GM12878 (cell line): ENCODE measurements at regions not wholly inside any gene's neighbourhood (a gene's known extent, or its start where the extent isn't known, plus 50 kb on each side); places are given as distances from the start of the nearest gene placed in this dataset.

Source experiments
- ATAC-seq: fragments of 200-7000 bp; cut with Tn5 transposase; 3 replicates; pipeline ENCODE4 v1.9.1; 2020; ENCODE audit warnings: mild to moderate bottlenecking, moderate library complexity
- BruUV-seq: library from RNA; stranded (reverse); fragments of 400-500 nt; replicated peaks from 2 replicates; lab custom pipeline; 2021; lab: Mats Ljungman, UMichigan
- CTCF ChIA-PET: fragments of 300-600 bp; sonication (Branson Sonifier 250); formaldehyde crosslinking; extraction: SDS; loops from one replicate; lab custom pipeline; 2021; ENCODE audit warnings: inconsistent platforms; lab: Yijun Ruan, JAX
- POLR2A ChIA-PET: fragments of 350-600 bp; formaldehyde crosslinking; extraction: SDS; loops from one replicate; lab custom pipeline; 2021; ENCODE audit warnings: inconsistent platforms; lab: Charles Lee
- RAD21 ChIA-PET: fragments of 300-600 bp; sonication (Branson Sonifier 250); formaldehyde crosslinking; loops from one replicate; lab custom pipeline; 2023; ENCODE audit warnings: antibody characterized with exemption; ENCODE audit not compliant: unreplicated experiment; lab: Charles Lee
- SMC1A ChIA-PET: fragments of 300-600 bp; sonication (Branson Sonifier 250); formaldehyde crosslinking; loops from one replicate; lab custom pipeline; 2023; ENCODE audit not compliant: unreplicated experiment, uncharacterized antibody; lab: Charles Lee
- DNase-seq: peaks from one replicate; pipeline ENCODE4 v3.0.0-alpha.2; 2011; ENCODE audit warnings: low read depth, low spot score
- FAIRE-seq: peaks from 3 replicates; lab custom pipeline; 2011; peaks lifted over from hg19 to GRCh38; lab: Jason Lieb, UNC
- H2AFZ ChIP-seq: 2 replicates; pipeline ENCODE4 v1.6.0; 2011; ENCODE audit warnings: low read depth, low read length, control low read depth; ENCODE audit not compliant: control insufficient read depth
- H3K27ac ChIP-seq: 2 replicates; pipeline ENCODE4 v1.5.1; 2011; ENCODE audit warnings: control low read depth; ENCODE audit not compliant: control insufficient read depth, insufficient read depth
- H3K27me3 ChIP-seq, 2 experiments: replicated peaks in 1 of 2; 2 replicates each; pipeline versions ENCODE4 v1.6.0 to v1.6.1; 2011; ENCODE audit warnings: low read length in 1 of 2; ENCODE audit not compliant: control insufficient read depth in 2 of 2, insufficient read depth in 2 of 2
- H3K36me3 ChIP-seq, 2 experiments: 2 replicates each; pipeline ENCODE4 v1.5.1; 2011; ENCODE audit warnings: low read length in 1 of 2; ENCODE audit not compliant: control insufficient read depth in 2 of 2, insufficient read depth in 2 of 2
- H3K4me1 ChIP-seq: 2 replicates; pipeline ENCODE4 v1.6.1; 2011; ENCODE audit warnings: mild to moderate bottlenecking, low read length, moderate library complexity, mixed read lengths; ENCODE audit not compliant: control insufficient read depth, insufficient read depth
- H3K4me2 ChIP-seq: 2 replicates; pipeline ENCODE4 v1.6.0; 2011; ENCODE audit warnings: control low read depth; ENCODE audit not compliant: control insufficient read depth, insufficient read depth
- H3K4me3 ChIP-seq: fragments of 200-600 bp; sonication (generic); 2 replicates; pipeline ENCODE4 v1.5.1; 2016
- H3K79me2 ChIP-seq: 2 replicates; pipeline ENCODE4 v1.6.0; 2011; ENCODE audit warnings: low read length; ENCODE audit not compliant: control insufficient read depth, insufficient read depth
- H3K9ac ChIP-seq: 2 replicates; pipeline ENCODE4 v1.8.0; 2011; ENCODE audit warnings: low read length, control low read depth, mixed read lengths; ENCODE audit not compliant: control insufficient read depth, insufficient read depth
- H3K9me3 ChIP-seq: replicated peaks from 3 replicates; pipeline ENCODE4 v1.5.1; 2011; ENCODE audit warnings: mild to moderate bottlenecking, low read length; ENCODE audit not compliant: control insufficient read depth, insufficient read depth
- H4K20me1 ChIP-seq: 2 replicates; pipeline ENCODE4 v1.6.0; 2011; ENCODE audit not compliant: control insufficient read depth, insufficient read depth
- CREB1 ChIP-seq: IDR thresholded peaks from 2 replicates; pipeline ENCODE4 v1.6.1; 2012; ENCODE audit warnings: low read depth, mild to moderate bottlenecking, inconsistent platforms
- E4F1 ChIP-seq: fragments of 450-650 bp; IDR thresholded peaks from 2 replicates; pipeline ENCODE4 v1.6.1; 2018; ENCODE audit warnings: borderline replicate concordance, mild to moderate bottlenecking; ENCODE audit not compliant: partially characterized antibody
- ESRRA ChIP-seq: IDR thresholded peaks from 2 replicates; pipeline ENCODE4 v1.6.1; 2012; ENCODE audit warnings: mild to moderate bottlenecking, low read length, improper control_type of control experiment
- FOXM1 ChIP-seq: IDR thresholded peaks from 2 replicates; pipeline ENCODE4 v1.6.1; 2012; ENCODE audit warnings: low read depth, mild to moderate bottlenecking, inconsistent platforms, low read length, moderate library complexity
- GABPA ChIP-seq: IDR thresholded peaks from 2 replicates; pipeline ENCODE4 v1.6.1; 2014; ENCODE audit warnings: antibody characterized with exemption, low read depth, mild to moderate bottlenecking, inconsistent platforms
- GATAD2B ChIP-seq: fragments of 450-650 bp; conservative IDR thresholded peaks from 2 replicates; pipeline ENCODE4 v1.6.1; 2017; ENCODE audit warnings: low read depth, mild to moderate bottlenecking, moderate library complexity
- NR2F1 ChIP-seq: fragments of 450-650 bp; conservative IDR thresholded peaks from 2 replicates; pipeline ENCODE4 v1.6.1; 2017; ENCODE audit warnings: mild to moderate bottlenecking
- SUZ12 ChIP-seq: fragments of 200-600 bp; sonication (generic); IDR thresholded peaks from one replicate; pipeline ENCODE4 v1.6.1; 2018; ENCODE audit warnings: antibody characterized with exemption, mild to moderate bottlenecking; ENCODE audit not compliant: unreplicated experiment
- WGBS: methylation state at CpG from one replicate; pipeline ENCODE4 v1.1.6; 2016; ENCODE audit warnings: low lambda C conversion rate; ENCODE audit not compliant: insufficient replicate concordance, insufficient coverage; ENCODE audit errors: missing lambda C conversion rate; 5-methylcytosine and 5-hydroxymethylcytosine counted together
- in situ Hi-C: fragments of 300-500 bp; cut with MboI; formaldehyde crosslinking; loops from 9 replicates; pipeline ENCODE4 v1.14.3; 2018; ENCODE audit warnings: mixed read lengths
- intact Hi-C: fragments of 100-400 bp; cut with micrococcal nuclease; formaldehyde crosslinking; loops from one replicate; pipeline ENCODE4 v1.14.2; 2022; ENCODE audit not compliant: unreplicated experiment
- TF ChIP-seq, protein P1 (sequence below): fragments of 450-650 bp; IDR thresholded peaks from 2 replicates; pipeline ENCODE4 v1.6.1; 2016; ENCODE audit warnings: mild to moderate bottlenecking
- TF ChIP-seq, protein P2 (sequence below): IDR thresholded peaks from 2 replicates; pipeline ENCODE4 v1.6.1; 2011; ENCODE audit warnings: borderline replicate concordance, low read depth, mild to moderate bottlenecking, moderate library complexity, low read length; ENCODE audit not compliant: insufficient read depth, poor library complexity, severe bottlenecking
- TF ChIP-seq, protein P3 (sequence below): fragments of 450-650 bp; IDR thresholded peaks from 2 replicates; pipeline ENCODE4 v1.6.1; 2016; ENCODE audit warnings: mild to moderate bottlenecking, moderate library complexity, borderline replicate concordance
- TF ChIP-seq, protein P4 (sequence below), 3 experiments: IDR thresholded peaks in 2 of 3; conservative IDR thresholded peaks in 1 of 3; 2 replicates each; pipeline ENCODE4 v1.5.1; 2011; ENCODE audit warnings: low read depth in 3 of 3, low read length in 3 of 3, mild to moderate bottlenecking in 3 of 3, control low read depth in 2 of 3, moderate library complexity in 2 of 3, inconsistent platforms in 1 of 3, mixed read lengths in 1 of 3; ENCODE audit not compliant: control insufficient read depth in 2 of 3, insufficient read depth in 1 of 3; ENCODE audit errors: extremely low read depth in 1 of 3

GRCh38 chr6:147640606-147641005, 132.1 kb downstream of the SAMD5 start:
- no peaks in the 10 kb centered on the region for H4K20me1 ChIP-seq
- no peaks in the 10 kb centered on the region for H3K9me3 ChIP-seq
- H3K4me2 ChIP-seq, result no peak overlapping the region
- no peak for ATAC-seq
- in situ Hi-C loops (no loop called here), intact Hi-C loops (no loop called here)
- no peak overlapping the region for H3K27ac ChIP-seq
- H3K27me3 ChIP-seq, result no peaks in the 10 kb centered on the region; a peak in 1 of 4 replicates
- no TSS peak for BruUV-seq
- FAIRE-seq, result no peak
- WGBS, result 0% methylated on average over 1 of the region's 1 CpG
- RAD21 ChIA-PET, result no interaction called here
- H3K79me2 ChIP-seq, result no peaks in the 10 kb centered on the region
- CTCF ChIA-PET, result interaction anchor here (0.7 kb wide), 1 partner anchor 797 kb away, joined by 3 read pairs; no protein-coding TSS in a partner anchor
- no peaks in the 10 kb centered on the region for H3K4me1 ChIP-seq
- no peak overlapping the region for H3K9ac ChIP-seq
- H3K36me3 ChIP-seq, result no peaks in the 10 kb centered on the region
- POLR2A ChIA-PET, result no interaction called here
- no peak for DNase-seq
- no peak overlapping the region for H2AFZ ChIP-seq
- no peak overlapping the region for H3K4me3 ChIP-seq
- SMC1A ChIA-PET, result no interaction called here
- no peak for TF ChIP-seq GABPA
- TF ChIP-seq FOXM1, result no peak
- TF ChIP-seq GATAD2B, result no peak
- no peak for TF ChIP-seq NR2F1
- TF ChIP-seq SUZ12, result no peak
- TF ChIP-seq ESRRA, result no peak
- TF ChIP-seq, protein P1, sequence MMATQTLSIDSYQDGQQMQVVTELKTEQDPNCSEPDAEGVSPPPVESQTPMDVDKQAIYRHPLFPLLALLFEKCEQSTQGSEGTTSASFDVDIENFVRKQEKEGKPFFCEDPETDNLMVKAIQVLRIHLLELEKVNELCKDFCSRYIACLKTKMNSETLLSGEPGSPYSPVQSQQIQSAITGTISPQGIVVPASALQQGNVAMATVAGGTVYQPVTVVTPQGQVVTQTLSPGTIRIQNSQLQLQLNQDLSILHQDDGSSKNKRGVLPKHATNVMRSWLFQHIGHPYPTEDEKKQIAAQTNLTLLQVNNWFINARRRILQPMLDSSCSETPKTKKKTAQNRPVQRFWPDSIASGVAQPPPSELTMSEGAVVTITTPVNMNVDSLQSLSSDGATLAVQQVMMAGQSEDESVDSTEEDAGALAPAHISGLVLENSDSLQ, result no peak
- TF ChIP-seq, protein P2, sequence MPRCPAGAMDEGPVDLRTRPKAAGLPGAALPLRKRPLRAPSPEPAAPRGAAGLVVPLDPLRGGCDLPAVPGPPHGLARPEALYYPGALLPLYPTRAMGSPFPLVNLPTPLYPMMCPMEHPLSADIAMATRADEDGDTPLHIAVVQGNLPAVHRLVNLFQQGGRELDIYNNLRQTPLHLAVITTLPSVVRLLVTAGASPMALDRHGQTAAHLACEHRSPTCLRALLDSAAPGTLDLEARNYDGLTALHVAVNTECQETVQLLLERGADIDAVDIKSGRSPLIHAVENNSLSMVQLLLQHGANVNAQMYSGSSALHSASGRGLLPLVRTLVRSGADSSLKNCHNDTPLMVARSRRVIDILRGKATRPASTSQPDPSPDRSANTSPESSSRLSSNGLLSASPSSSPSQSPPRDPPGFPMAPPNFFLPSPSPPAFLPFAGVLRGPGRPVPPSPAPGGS, result no peak
- TF ChIP-seq, protein P3, sequence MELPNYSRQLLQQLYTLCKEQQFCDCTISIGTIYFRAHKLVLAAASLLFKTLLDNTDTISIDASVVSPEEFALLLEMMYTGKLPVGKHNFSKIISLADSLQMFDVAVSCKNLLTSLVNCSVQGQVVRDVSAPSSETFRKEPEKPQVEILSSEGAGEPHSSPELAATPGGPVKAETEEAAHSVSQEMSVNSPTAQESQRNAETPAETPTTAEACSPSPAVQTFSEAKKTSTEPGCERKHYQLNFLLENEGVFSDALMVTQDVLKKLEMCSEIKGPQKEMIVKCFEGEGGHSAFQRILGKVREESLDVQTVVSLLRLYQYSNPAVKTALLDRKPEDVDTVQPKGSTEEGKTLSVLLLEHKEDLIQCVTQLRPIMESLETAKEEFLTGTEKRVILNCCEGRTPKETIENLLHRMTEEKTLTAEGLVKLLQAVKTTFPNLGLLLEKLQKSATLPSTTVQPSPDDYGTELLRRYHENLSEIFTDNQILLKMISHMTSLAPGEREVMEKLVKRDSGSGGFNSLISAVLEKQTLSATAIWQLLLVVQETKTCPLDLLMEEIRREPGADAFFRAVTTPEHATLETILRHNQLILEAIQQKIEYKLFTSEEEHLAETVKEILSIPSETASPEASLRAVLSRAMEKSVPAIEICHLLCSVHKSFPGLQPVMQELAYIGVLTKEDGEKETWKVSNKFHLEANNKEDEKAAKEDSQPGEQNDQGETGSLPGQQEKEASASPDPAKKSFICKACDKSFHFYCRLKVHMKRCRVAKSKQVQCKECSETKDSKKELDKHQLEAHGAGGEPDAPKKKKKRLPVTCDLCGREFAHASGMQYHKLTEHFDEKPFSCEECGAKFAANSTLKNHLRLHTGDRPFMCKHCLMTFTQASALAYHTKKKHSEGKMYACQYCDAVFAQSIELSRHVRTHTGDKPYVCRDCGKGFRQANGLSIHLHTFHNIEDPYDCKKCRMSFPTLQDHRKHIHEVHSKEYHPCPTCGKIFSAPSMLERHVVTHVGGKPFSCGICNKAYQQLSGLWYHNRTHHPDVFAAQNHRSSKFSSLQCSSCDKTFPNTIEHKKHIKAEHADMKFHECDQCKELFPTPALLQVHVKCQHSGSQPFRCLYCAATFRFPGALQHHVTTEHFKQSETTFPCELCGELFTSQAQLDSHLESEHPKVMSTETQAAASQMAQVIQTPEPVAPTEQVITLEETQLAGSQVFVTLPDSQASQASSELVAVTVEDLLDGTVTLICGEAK, result no peak
- TF ChIP-seq, protein P4, sequence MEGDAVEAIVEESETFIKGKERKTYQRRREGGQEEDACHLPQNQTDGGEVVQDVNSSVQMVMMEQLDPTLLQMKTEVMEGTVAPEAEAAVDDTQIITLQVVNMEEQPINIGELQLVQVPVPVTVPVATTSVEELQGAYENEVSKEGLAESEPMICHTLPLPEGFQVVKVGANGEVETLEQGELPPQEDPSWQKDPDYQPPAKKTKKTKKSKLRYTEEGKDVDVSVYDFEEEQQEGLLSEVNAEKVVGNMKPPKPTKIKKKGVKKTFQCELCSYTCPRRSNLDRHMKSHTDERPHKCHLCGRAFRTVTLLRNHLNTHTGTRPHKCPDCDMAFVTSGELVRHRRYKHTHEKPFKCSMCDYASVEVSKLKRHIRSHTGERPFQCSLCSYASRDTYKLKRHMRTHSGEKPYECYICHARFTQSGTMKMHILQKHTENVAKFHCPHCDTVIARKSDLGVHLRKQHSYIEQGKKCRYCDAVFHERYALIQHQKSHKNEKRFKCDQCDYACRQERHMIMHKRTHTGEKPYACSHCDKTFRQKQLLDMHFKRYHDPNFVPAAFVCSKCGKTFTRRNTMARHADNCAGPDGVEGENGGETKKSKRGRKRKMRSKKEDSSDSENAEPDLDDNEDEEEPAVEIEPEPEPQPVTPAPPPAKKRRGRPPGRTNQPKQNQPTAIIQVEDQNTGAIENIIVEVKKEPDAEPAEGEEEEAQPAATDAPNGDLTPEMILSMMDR (IDR thresholded peaks at IDR 0.05 in 2 of 3, conservative IDR thresholded peaks at IDR 0.05 in 1 of 3; ENCODE audit: control insufficient read depth in 2 of 3, extremely low read depth in 1 of 3, insufficient read depth in 1 of 3, low read depth in 3 of 3, low read length in 3 of 3), result no peak
- TF ChIP-seq E4F1, result no peak
- no peak for TF ChIP-seq CREB1
